GM12878 (cell line): ENCODE measurements at regions not wholly inside any gene's neighbourhood (a gene's known extent, or its start where the extent isn't known, plus 50 kb on each side); places are given as distances from the start of the nearest gene placed in this dataset.

Source experiments
- ATAC-seq: fragments of 200-7000 bp; cut with Tn5 transposase; 3 replicates; pipeline ENCODE4 v1.9.1; 2020; ENCODE audit warnings: mild to moderate bottlenecking, moderate library complexity
- BruUV-seq: library from RNA; stranded (reverse); fragments of 400-500 nt; replicated peaks from 2 replicates; lab custom pipeline; 2021; lab: Mats Ljungman, UMichigan
- CTCF ChIA-PET: fragments of 300-600 bp; sonication (Branson Sonifier 250); formaldehyde crosslinking; extraction: SDS; loops from one replicate; lab custom pipeline; 2021; ENCODE audit warnings: inconsistent platforms; lab: Yijun Ruan, JAX
- POLR2A ChIA-PET: fragments of 350-600 bp; formaldehyde crosslinking; extraction: SDS; loops from one replicate; lab custom pipeline; 2021; ENCODE audit warnings: inconsistent platforms; lab: Charles Lee
- RAD21 ChIA-PET: fragments of 300-600 bp; sonication (Branson Sonifier 250); formaldehyde crosslinking; loops from one replicate; lab custom pipeline; 2023; ENCODE audit warnings: antibody characterized with exemption; ENCODE audit not compliant: unreplicated experiment; lab: Charles Lee
- SMC1A ChIA-PET: fragments of 300-600 bp; sonication (Branson Sonifier 250); formaldehyde crosslinking; loops from one replicate; lab custom pipeline; 2023; ENCODE audit not compliant: unreplicated experiment, uncharacterized antibody; lab: Charles Lee
- DNase-seq: peaks from one replicate; pipeline ENCODE4 v3.0.0-alpha.2; 2011; ENCODE audit warnings: low read depth, low spot score
- FAIRE-seq: peaks from 3 replicates; lab custom pipeline; 2011; peaks lifted over from hg19 to GRCh38; lab: Jason Lieb, UNC
- H2AFZ ChIP-seq: 2 replicates; pipeline ENCODE4 v1.6.0; 2011; ENCODE audit warnings: low read depth, low read length, control low read depth; ENCODE audit not compliant: control insufficient read depth
- H3K27ac ChIP-seq: 2 replicates; pipeline ENCODE4 v1.5.1; 2011; ENCODE audit warnings: control low read depth; ENCODE audit not compliant: control insufficient read depth, insufficient read depth
- H3K27me3 ChIP-seq, 2 experiments: replicated peaks in 1 of 2; 2 replicates each; pipeline versions ENCODE4 v1.6.0 to v1.6.1; 2011; ENCODE audit warnings: low read length in 1 of 2; ENCODE audit not compliant: control insufficient read depth in 2 of 2, insufficient read depth in 2 of 2
- H3K36me3 ChIP-seq, 2 experiments: 2 replicates each; pipeline ENCODE4 v1.5.1; 2011; ENCODE audit warnings: low read length in 1 of 2; ENCODE audit not compliant: control insufficient read depth in 2 of 2, insufficient read depth in 2 of 2
- H3K4me1 ChIP-seq: 2 replicates; pipeline ENCODE4 v1.6.1; 2011; ENCODE audit warnings: mild to moderate bottlenecking, low read length, moderate library complexity, mixed read lengths; ENCODE audit not compliant: control insufficient read depth, insufficient read depth
- H3K4me2 ChIP-seq: 2 replicates; pipeline ENCODE4 v1.6.0; 2011; ENCODE audit warnings: control low read depth; ENCODE audit not compliant: control insufficient read depth, insufficient read depth
- H3K4me3 ChIP-seq: fragments of 200-600 bp; sonication (generic); 2 replicates; pipeline ENCODE4 v1.5.1; 2016
- H3K79me2 ChIP-seq: 2 replicates; pipeline ENCODE4 v1.6.0; 2011; ENCODE audit warnings: low read length; ENCODE audit not compliant: control insufficient read depth, insufficient read depth
- H3K9ac ChIP-seq: 2 replicates; pipeline ENCODE4 v1.8.0; 2011; ENCODE audit warnings: low read length, control low read depth, mixed read lengths; ENCODE audit not compliant: control insufficient read depth, insufficient read depth
- H3K9me3 ChIP-seq: replicated peaks from 3 replicates; pipeline ENCODE4 v1.5.1; 2011; ENCODE audit warnings: mild to moderate bottlenecking, low read length; ENCODE audit not compliant: control insufficient read depth, insufficient read depth
- H4K20me1 ChIP-seq: 2 replicates; pipeline ENCODE4 v1.6.0; 2011; ENCODE audit not compliant: control insufficient read depth, insufficient read depth
- BCL11A ChIP-seq: IDR thresholded peaks from 2 replicates; pipeline ENCODE4 v1.6.1; 2011; ENCODE audit warnings: low read depth, low read length
- BCL3 ChIP-seq: IDR thresholded peaks from 2 replicates; pipeline ENCODE4 v1.6.1; 2011; ENCODE audit warnings: borderline replicate concordance, low read depth, mild to moderate bottlenecking, moderate library complexity, low read length; ENCODE audit not compliant: insufficient read depth, poor library complexity, severe bottlenecking
- CHD2 ChIP-seq: IDR thresholded peaks from 2 replicates; pipeline ENCODE4 v1.6.1; 2011; ENCODE audit warnings: low read depth, low read length, improper control_type of control experiment, borderline replicate concordance
- E2F8 ChIP-seq: fragments of 450-650 bp; IDR thresholded peaks from 2 replicates; pipeline ENCODE4 v1.6.1; 2018; ENCODE audit warnings: mild to moderate bottlenecking, low read depth, moderate library complexity; ENCODE audit not compliant: partially characterized antibody
- EED ChIP-seq: sonication (generic); IDR thresholded peaks from 2 replicates; pipeline ENCODE4 v1.6.1; 2016; ENCODE audit warnings: antibody characterized with exemption, low read depth
- FOXK2 ChIP-seq: fragments of 450-650 bp; IDR thresholded peaks from 2 replicates; pipeline ENCODE4 v1.6.1; 2017; ENCODE audit warnings: mild to moderate bottlenecking, moderate library complexity
- FOXM1 ChIP-seq: IDR thresholded peaks from 2 replicates; pipeline ENCODE4 v1.6.1; 2012; ENCODE audit warnings: low read depth, mild to moderate bottlenecking, inconsistent platforms, low read length, moderate library complexity
- JUND ChIP-seq: IDR thresholded peaks from 2 replicates; pipeline ENCODE4 v1.6.1; 2012; ENCODE audit warnings: low read depth, mild to moderate bottlenecking, low read length, improper control_type of control experiment, moderate library complexity
- KDM1A ChIP-seq: fragments of 200-600 bp; sonication (generic); IDR thresholded peaks from 2 replicates; pipeline ENCODE4 v1.6.1; 2016; ENCODE audit warnings: borderline replicate concordance
- KLF5 ChIP-seq: fragments of 450-650 bp; IDR thresholded peaks from 2 replicates; pipeline ENCODE4 v1.6.1; 2014; ENCODE audit warnings: mild to moderate bottlenecking; ENCODE audit not compliant: partially characterized antibody
- MTA2 ChIP-seq: fragments of 450-650 bp; IDR thresholded peaks from 2 replicates; pipeline ENCODE4 v1.6.1; 2016; ENCODE audit warnings: low read depth, mild to moderate bottlenecking, moderate library complexity
- MTA3 ChIP-seq: IDR thresholded peaks from 2 replicates; pipeline ENCODE4 v1.6.1; 2012; ENCODE audit warnings: low read length, inconsistent platforms, borderline replicate concordance
- MYB ChIP-seq: fragments of 150-350 bp; IDR thresholded peaks from 2 replicates; pipeline ENCODE4 v1.6.1; 2014; ENCODE audit warnings: mild to moderate bottlenecking, low read depth, low read length, borderline replicate concordance
- MYC ChIP-seq: IDR thresholded peaks from 2 replicates; pipeline ENCODE4 v1.6.1; 2011; ENCODE audit warnings: mild to moderate bottlenecking, low read length, moderate library complexity, inconsistent platforms; ENCODE audit not compliant: insufficient read depth, insufficient replicate concordance, insufficient read length, severe bottlenecking
- NFXL1 ChIP-seq: fragments of 450-650 bp; IDR thresholded peaks from 2 replicates; pipeline ENCODE4 v1.6.1; 2017; ENCODE audit warnings: antibody characterized with exemption, mild to moderate bottlenecking, borderline replicate concordance
- NFYA ChIP-seq: IDR thresholded peaks from 2 replicates; pipeline ENCODE4 v1.6.1; 2011; ENCODE audit warnings: low read depth, mild to moderate bottlenecking, low read length, improper control_type of control experiment, borderline replicate concordance
- SPI1 ChIP-seq: IDR thresholded peaks from 2 replicates; pipeline ENCODE4 v1.6.1; 2011; ENCODE audit warnings: low read depth, mild to moderate bottlenecking, low read length, moderate library complexity, borderline replicate concordance; ENCODE audit not compliant: insufficient read depth
- SUZ12 ChIP-seq: fragments of 200-600 bp; sonication (generic); IDR thresholded peaks from one replicate; pipeline ENCODE4 v1.6.1; 2018; ENCODE audit warnings: antibody characterized with exemption, mild to moderate bottlenecking; ENCODE audit not compliant: unreplicated experiment
- ZBTB4 ChIP-seq: fragments of 450-650 bp; formaldehyde crosslinking; IDR thresholded peaks from 2 replicates; pipeline ENCODE4 v1.4.0; 2022; ENCODE audit warnings: mild to moderate bottlenecking, moderate library complexity
- ZNF217 ChIP-seq: fragments of 450-650 bp; IDR thresholded peaks from 2 replicates; pipeline ENCODE4 v1.6.1; 2017; ENCODE audit warnings: antibody characterized with exemption, mild to moderate bottlenecking
- WGBS: methylation state at CpG from one replicate; pipeline ENCODE4 v1.1.6; 2016; ENCODE audit warnings: low lambda C conversion rate; ENCODE audit not compliant: insufficient replicate concordance, insufficient coverage; ENCODE audit errors: missing lambda C conversion rate; 5-methylcytosine and 5-hydroxymethylcytosine counted together
- in situ Hi-C: fragments of 300-500 bp; cut with MboI; formaldehyde crosslinking; loops from 9 replicates; pipeline ENCODE4 v1.14.3; 2018; ENCODE audit warnings: mixed read lengths
- intact Hi-C: fragments of 100-400 bp; cut with micrococcal nuclease; formaldehyde crosslinking; loops from one replicate; pipeline ENCODE4 v1.14.2; 2022; ENCODE audit not compliant: unreplicated experiment

GRCh38 chr13:76777096-76777495 lies 109.1 kb downstream of the KCTD12 start:
- no peaks in the 10 kb centered on the region for H3K79me2 ChIP-seq
- TF ChIP-seq E2F8 (no peak), SUZ12 (no peak), MTA3 (no peak), MTA2 (no peak), FOXK2 (no peak), NFXL1 (no peak), EED (no peak), ZBTB4 (CRISPR knock-in tag) (no peak), MYB (no peak), NFYA (no peak), KLF5 (no peak), CHD2 (no peak), BCL11A (no peak), KDM1A (no peak), MYC (no peak), JUND (no peak), ZNF217 (no peak), BCL3 (no peak), FOXM1 (no peak), SPI1 (no peak)
- TF ChIP-seq, all 136 proteins: peak for 0
- Histone ChIP-seq H3K4me3 (no peak overlapping the region), H3K27me3 (no peaks in the 10 kb centered on the region), H3K27ac (no peak overlapping the region), H3K4me1 (no peaks in the 10 kb centered on the region), H3K36me3 (no peaks in the 10 kb centered on the region), H2AFZ (no peak overlapping the region), H4K20me1 (no peaks in the 10 kb centered on the region), H3K9me3 (no peaks in the 10 kb centered on the region), H3K4me2 (no peak overlapping the region), H3K9ac (no peak overlapping the region)
- intact Hi-C loops: no loop called here
- in situ Hi-C loops: no loop called here
- DNase-seq (no peak), ATAC-seq (no peak), FAIRE-seq (no peak)
- ChIA-PET POLR2A (no interaction called here), CTCF (no interaction called here), RAD21 (no interaction called here), SMC1A (no interaction called here)
- WGBS: 0% methylated on average over 1 of the region's 1 CpG
- no TSS peak for BruUV-seq
